GM10266 (cell line): ENCODE measurements at regions not wholly inside any gene's neighbourhood (a gene's known extent, or its start where the extent isn't known, plus 50 kb on each side); places are given as distances from the start of the nearest gene placed in this dataset.

Source experiments
- DNase-seq: peaks from one replicate; pipeline ENCODE4 v3.0.0; 2012; ENCODE audit errors: extremely low spot score
- CTCF ChIP-seq: IDR thresholded peaks from 2 replicates; pipeline ENCODE4 v1.5.1; 2012; ENCODE audit warnings: mild to moderate bottlenecking, low read depth; ENCODE audit not compliant: control insufficient read depth, insufficient read depth; ENCODE audit errors: missing control alignments

DNA sequence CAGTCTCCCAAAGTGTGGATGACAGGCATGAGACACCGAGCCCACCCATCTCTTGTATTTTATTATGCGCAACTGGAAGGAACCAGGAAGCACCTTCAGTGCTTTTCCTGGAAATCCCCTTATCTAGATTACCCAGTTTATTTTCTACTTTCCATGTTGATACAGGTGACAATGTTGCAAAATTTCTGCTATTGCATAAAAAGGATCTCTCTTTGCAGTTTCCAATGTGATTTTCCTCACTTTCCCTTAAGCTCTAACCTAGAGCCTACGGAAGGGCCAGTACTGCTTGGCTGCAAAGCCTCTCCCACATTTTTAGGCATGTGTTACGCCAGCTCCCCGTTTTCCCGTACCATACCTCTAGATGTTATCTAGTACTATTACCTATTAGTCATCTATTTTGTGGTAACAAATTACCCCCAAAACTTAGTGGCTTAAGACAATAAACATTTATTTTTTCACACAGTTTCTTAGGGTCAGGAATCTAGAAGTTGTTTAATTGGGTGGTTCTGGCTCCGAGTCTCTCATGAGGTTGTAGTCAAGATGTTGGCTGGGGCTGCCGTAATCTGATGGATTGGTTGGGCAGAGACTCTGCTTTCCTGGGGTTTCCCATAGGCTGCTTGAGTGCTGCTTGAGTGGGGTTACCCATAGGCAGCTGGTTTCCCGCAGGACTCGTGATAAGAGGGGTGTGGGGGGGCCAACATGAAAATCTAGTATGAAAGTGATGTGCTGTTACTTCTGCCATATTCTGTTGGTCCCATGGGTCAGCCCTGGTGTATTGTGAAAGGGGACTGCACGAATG, 131.5 kb upstream of the HNRNPU start:
- DNase-seq: no peak
- TF ChIP-seq CTCF: no peak

- no peak for DNase-seq
- TF ChIP-seq CTCF: no peak
These were observed 128.5 kb upstream of the HNRNPU start for GRCh38 chr1:244992833-244993232.

DNA sequence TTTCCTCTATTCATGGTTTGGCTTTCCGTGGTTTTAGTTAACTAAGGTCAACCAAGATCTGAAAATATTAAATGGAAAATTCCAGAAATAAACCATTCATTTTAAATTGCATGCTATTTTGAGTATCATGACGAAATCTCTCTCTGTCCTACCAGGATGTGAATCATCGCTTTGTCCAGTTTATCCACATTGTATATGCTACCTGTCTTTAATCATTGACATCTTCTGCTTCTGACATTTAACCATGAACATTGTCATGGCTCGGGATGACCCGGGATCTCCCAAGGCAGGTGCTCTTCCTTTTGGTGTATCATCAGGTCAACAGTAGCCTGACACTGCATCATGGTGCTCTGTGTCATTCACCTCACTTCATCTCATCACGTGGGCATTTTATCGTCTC, 125.5 kb upstream of the HNRNPU start:
- DNase-seq: no peak
- TF ChIP-seq CTCF: no peak

GRCh38 chr1:244988521-244988920, 124.2 kb upstream of the HNRNPU start:
- no peak for DNase-seq
- no peak for TF ChIP-seq CTCF

- no peak for DNase-seq
- no peak for TF ChIP-seq CTCF
These were observed 116.3 kb upstream of the HNRNPU start for GRCh38 chr1:244980605-244981004.

- no peak for TF ChIP-seq CTCF
- DNase-seq: no peak
These were observed 110.2 kb upstream of the HNRNPU start for GRCh38 chr1:244974550-244974949.

DNA sequence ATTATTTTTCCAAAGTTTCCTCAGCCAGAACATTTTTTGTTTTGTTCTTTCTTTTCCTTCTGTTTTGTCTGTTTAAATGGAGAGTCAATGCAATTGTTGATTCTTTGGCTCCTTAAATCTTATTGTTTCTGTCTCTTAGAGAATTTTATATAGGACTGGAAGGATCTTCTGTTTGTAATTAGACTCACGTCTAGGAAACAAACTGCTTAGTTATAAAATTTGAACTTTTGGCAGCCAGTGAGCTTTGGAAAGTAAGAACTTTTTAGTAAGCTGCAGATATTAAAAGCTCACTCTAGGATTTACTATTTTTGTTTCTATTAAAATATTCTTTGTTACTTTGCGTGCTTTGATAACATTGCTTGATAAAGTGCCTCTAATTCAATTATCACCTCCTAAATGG, 109.8 kb upstream of the HNRNPU start:
- no peak for DNase-seq
- TF ChIP-seq CTCF: no peak
